ENCODE measurements at regions not wholly inside any gene's neighbourhood (a gene's known extent, or its start where the extent isn't known, plus 50 kb on each side); places are given as distances from the start of the nearest gene placed in this dataset.

DNA sequence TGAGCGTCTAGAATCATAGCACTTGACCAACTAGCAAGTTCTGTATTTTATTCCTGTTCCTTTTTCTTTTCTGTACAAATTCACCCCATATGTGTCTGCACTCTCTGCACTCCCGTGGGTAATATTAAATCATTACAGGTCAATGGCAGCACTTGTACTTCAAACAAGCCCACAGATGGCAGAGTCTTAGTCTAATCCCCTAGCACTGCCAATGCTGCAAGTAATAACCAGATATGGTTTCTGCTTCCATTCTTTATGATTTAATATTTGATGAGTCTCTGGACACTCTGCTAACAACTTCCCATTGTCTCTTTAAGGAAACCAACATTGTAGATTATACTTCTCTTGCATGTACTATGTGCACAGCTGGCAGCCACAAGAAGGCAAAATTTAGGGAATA is 343.8 kb upstream of the CHD1 start:
- Histone ChIP-seq H3K9ac (ENCODE audit: extremely low read depth, insufficient read length, low read length) (no peak overlapping the region), H3K79me2 (ENCODE audit: insufficient read depth, low read length) (no peaks in the 10 kb centered on the region), H3K18ac (ENCODE audit: insufficient read length, low read depth, low read length) (no peak overlapping the region), H3K27ac (ENCODE audit: insufficient read length, low read depth, low read length) (no peak overlapping the region), H3K14ac (ENCODE audit: insufficient read depth, low read length) (no peak overlapping the region), H2AFZ (ENCODE audit: low read length) (no peak overlapping the region), H2BK15ac (ENCODE audit: low read depth, low read length) (no peak overlapping the region), H3K27me3 (ENCODE audit: insufficient read depth, low read length) (no peaks in the 10 kb centered on the region), H3K23me2 (ENCODE audit: insufficient read length, low read depth, low read length, poor library complexity, severe bottlenecking) (no peaks in the 10 kb centered on the region), H3K23ac (ENCODE audit: insufficient read length, low read depth, low read length) (no peak overlapping the region), H4K91ac (ENCODE audit: insufficient read length, low read depth, low read length) (no peak overlapping the region), H2BK20ac (ENCODE audit: low read depth, low read length, poor library complexity, severe bottlenecking) (no peak overlapping the region), H4K8ac (replicated peaks; ENCODE audit: insufficient read length, low read depth, low read length) (no peak overlapping the region), H3T11ph (ENCODE audit: low read length) (no peak overlapping the region), H4K5ac (ENCODE audit: insufficient read length, low read depth, low read length) (no peak overlapping the region), H3K9me3 (ENCODE audit: control insufficient read depth, low read depth, low read length) (no peaks in the 10 kb centered on the region), H2BK5ac (ENCODE audit: insufficient read length, low read length) (no peak overlapping the region), H3K4ac (ENCODE audit: low read depth, low read length) (no peak overlapping the region), H2AK5ac (ENCODE audit: insufficient read length, low read length) (no peak overlapping the region), H3K4me1 (ENCODE audit: insufficient read depth, low read length) (no peaks in the 10 kb centered on the region), H3K79me1 (ENCODE audit: insufficient read depth, low read depth, low read length, poor library complexity, severe bottlenecking) (no peaks in the 10 kb centered on the region), H2BK120ac (ENCODE audit: low read depth, low read length, poor library complexity, severe bottlenecking) (no peak overlapping the region), H3K4me2 (ENCODE audit: insufficient read depth, insufficient read length, low read length) (no peak overlapping the region), H4K20me1 (ENCODE audit: control insufficient read depth, insufficient read depth, insufficient read length) (no peaks in the 10 kb centered on the region), H2BK12ac (ENCODE audit: insufficient read length, low read depth, low read length) (no peak overlapping the region), H3K56ac (ENCODE audit: insufficient read length, low read depth, low read length) (no peak overlapping the region)
- Mint-ChIP-seq H3K9me3 (peaks cover 9 to 12% of the 10 kb centered on the region in 2 experiments; a peak in 4 of 5 replicates), H3K27me3 (ENCODE audit: low read depth) (no peaks in the 10 kb centered on the region), H3K27ac (no peak overlapping the region), H3K36me3 (ENCODE audit: insufficient read depth in 1 of 3, low read depth in 3 of 3) (peaks cover 3 to 6% (median 6%) of the 10 kb centered on the region in 3 experiments; a peak in 5 of 7 replicates), H3K4me1 (no peaks in the 10 kb centered on the region), H3K4me3 (no peak overlapping the region)
- no CpG with 5 or more reads among the region's 2 CpGs for WGBS (ENCODE audit: extremely low coverage, insufficient read length, low lambda C conversion rate)
- no peak for DNase-seq
- TF ChIP-seq, protein P1, sequence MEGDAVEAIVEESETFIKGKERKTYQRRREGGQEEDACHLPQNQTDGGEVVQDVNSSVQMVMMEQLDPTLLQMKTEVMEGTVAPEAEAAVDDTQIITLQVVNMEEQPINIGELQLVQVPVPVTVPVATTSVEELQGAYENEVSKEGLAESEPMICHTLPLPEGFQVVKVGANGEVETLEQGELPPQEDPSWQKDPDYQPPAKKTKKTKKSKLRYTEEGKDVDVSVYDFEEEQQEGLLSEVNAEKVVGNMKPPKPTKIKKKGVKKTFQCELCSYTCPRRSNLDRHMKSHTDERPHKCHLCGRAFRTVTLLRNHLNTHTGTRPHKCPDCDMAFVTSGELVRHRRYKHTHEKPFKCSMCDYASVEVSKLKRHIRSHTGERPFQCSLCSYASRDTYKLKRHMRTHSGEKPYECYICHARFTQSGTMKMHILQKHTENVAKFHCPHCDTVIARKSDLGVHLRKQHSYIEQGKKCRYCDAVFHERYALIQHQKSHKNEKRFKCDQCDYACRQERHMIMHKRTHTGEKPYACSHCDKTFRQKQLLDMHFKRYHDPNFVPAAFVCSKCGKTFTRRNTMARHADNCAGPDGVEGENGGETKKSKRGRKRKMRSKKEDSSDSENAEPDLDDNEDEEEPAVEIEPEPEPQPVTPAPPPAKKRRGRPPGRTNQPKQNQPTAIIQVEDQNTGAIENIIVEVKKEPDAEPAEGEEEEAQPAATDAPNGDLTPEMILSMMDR (conservative IDR thresholded peaks at IDR 0.05): no peak
